NCI-H1930 (cell line): ENCODE measurements at regions not wholly inside any gene's neighbourhood (a gene's known extent, or its start where the extent isn't known, plus 50 kb on each side); places are given as distances from the start of the nearest gene placed in this dataset.
"Not testable (repeated sequence)": the region's sequence is repeated elsewhere in the genome, so short reads cannot be mapped to it uniquely, and the experiment has no call there.

Experiments used
- DNase-seq, 2 experiments: peaks; one replicate each; lab custom pipeline; 2025; lab: John Stamatoyannopoulos, UW

- DNase-seq = peak; percentile 23 to 43
Observed at GRCh38 chr7:46934198-46934825, 647.6 kb downstream of the TNS3 start.

- DNase-seq = peak; percentile 73 to 88
Observed at GRCh38 chr7:46933596-46933995, 648.3 kb downstream of the TNS3 start.

- DNase-seq = peak in 1 of 2 experiments; percentile 67
Observed at GRCh38 chr7:46932676-46933424, 649.1 kb downstream of the TNS3 start.

- no peak for DNase-seq
Observed at GRCh38 chr7:46932306-46932675, 649.6 kb downstream of the TNS3 start.

- no peak for DNase-seq
Observed at GRCh38 chr7:46930366-46930765, 651.5 kb downstream of the TNS3 start.

GRCh38 chr7:46929359-46929758 lies 652.6 kb downstream of the TNS3 start:
- no peak for DNase-seq

- DNase-seq = no peak
Observed at GRCh38 chr7:46928719-46929118, 653.2 kb downstream of the TNS3 start.

GRCh38 chr7:46927131-46927810 lies 654.6 kb downstream of the TNS3 start:
- no peak for DNase-seq

GRCh38 chr7:46916581-46916980 lies 665.3 kb downstream of the TNS3 start:
- DNase-seq = no peak

- no peak for DNase-seq
Observed at GRCh38 chr7:46912692-46913091, 669.2 kb downstream of the TNS3 start.

- no peak for DNase-seq
Observed at GRCh38 chr7:46909601-46910051, 672.3 kb downstream of the TNS3 start.

GRCh38 chr7:46908770-46909169 lies 673.1 kb downstream of the TNS3 start:
- no peak for DNase-seq

GRCh38 chr7:46904523-46904922 lies 677.4 kb downstream of the TNS3 start:
- DNase-seq = not testable (repeated sequence)

- no peak for DNase-seq
Observed at GRCh38 chr7:46902463-46902862, 679.4 kb downstream of the TNS3 start.

- DNase-seq = no peak
Observed at GRCh38 chr7:46900312-46901263, 681.3 kb downstream of the TNS3 start.

GRCh38 chr7:46897381-46897780 lies 684.5 kb downstream of the TNS3 start:
- DNase-seq = no peak

GRCh38 chr7:46886669-46887374 lies 695.1 kb downstream of the TNS3 start:
- DNase-seq = no peak

- no peak for DNase-seq
Observed at GRCh38 chr7:46885167-46885566, 696.7 kb downstream of the TNS3 start.

- no peak for DNase-seq
Observed at GRCh38 chr7:46881507-46882127, 700.3 kb downstream of the TNS3 start.

GRCh38 chr7:46880508-46881196 lies 701.3 kb downstream of the TNS3 start:
- DNase-seq = no peak
